K562 (cell line): ENCODE measurements at regions not wholly inside any gene's neighbourhood (a gene's known extent, or its start where the extent isn't known, plus 50 kb on each side); places are given as distances from the start of the nearest gene placed in this dataset.

Source experiments
- BHLHE40 ChIP-seq: IDR thresholded peaks from 2 replicates; pipeline ENCODE4 v1.6.1; 2011; ENCODE audit warnings: low read length, improper control_type of control experiment
- DACH1 ChIP-seq: fragments of 450-650 bp; IDR thresholded peaks from 2 replicates; pipeline ENCODE4 v1.6.1; 2018; ENCODE audit not compliant: partially characterized antibody
- GABPA ChIP-seq: fragments of 200-800 bp; sonication (Bioruptor generic); conservative IDR thresholded peaks from 2 replicates; pipeline ENCODE4 v1.6.1; 2016; ENCODE audit warnings: low read depth, missing genetic modification characterization, missing compliant biosample characterization
- HDAC1 ChIP-seq, 2 experiments: fragments of 450-650 bp; IDR thresholded peaks; 2 replicates each; pipeline ENCODE4 v1.6.1; 2016 to 2017; ENCODE audit warnings: inconsistent platforms in 1 of 2, mild to moderate bottlenecking in 1 of 2, moderate library complexity in 1 of 2
- JUND ChIP-seq, 2 experiments: IDR thresholded peaks; 2 replicates in 1 of 2; 3 replicates in 1 of 2; pipeline ENCODE4 v1.6.1; 2011; ENCODE audit warnings: borderline replicate concordance in 2 of 2, low read depth in 2 of 2, low read length in 2 of 2, improper control_type of control experiment in 1 of 2, missing biosample characterization in 1 of 2, missing genetic modification characterization in 1 of 2, missing genetic modification reagents in 1 of 2
- MTF1 ChIP-seq: fragments of 250-450 bp; sonication (Bioruptor Pico); IDR thresholded peaks from 2 replicates; pipeline ENCODE4 v1.9.0; 2021; ENCODE audit warnings: moderate library complexity, mild to moderate bottlenecking, inconsistent platforms, borderline replicate concordance
- NBN ChIP-seq: fragments of 450-650 bp; IDR thresholded peaks from 2 replicates; pipeline ENCODE4 v1.6.1; 2016; ENCODE audit warnings: low read depth, mild to moderate bottlenecking
- SIN3A ChIP-seq, 2 experiments: fragments of 150-350 bp in 1 of 2; IDR thresholded peaks; 2 replicates each; pipeline ENCODE4 v1.6.1; 2011 to 2016; ENCODE audit warnings: borderline replicate concordance in 2 of 2, low read depth in 2 of 2, low read length in 2 of 2, mild to moderate bottlenecking in 2 of 2, moderate library complexity in 2 of 2; ENCODE audit not compliant: control insufficient read depth in 1 of 2
- SNIP1 ChIP-seq: fragments of 450-650 bp; IDR thresholded peaks from 2 replicates; pipeline ENCODE4 v1.7.1; 2017; ENCODE audit warnings: low read depth, mild to moderate bottlenecking
- STAT5A ChIP-seq: IDR thresholded peaks from 2 replicates; pipeline ENCODE4 v1.6.1; 2012; ENCODE audit warnings: low read length, inconsistent platforms, borderline replicate concordance
- TAF1 ChIP-seq: IDR thresholded peaks from 2 replicates; pipeline ENCODE4 v1.6.1; 2011; ENCODE audit warnings: mild to moderate bottlenecking, low read length, moderate library complexity; ENCODE audit not compliant: insufficient read depth, control insufficient read depth, severe bottlenecking; ENCODE audit errors: extremely low read depth
- ZKSCAN8 ChIP-seq: fragments of 200-800 bp; sonication (Bioruptor generic); IDR thresholded peaks from 2 replicates; pipeline ENCODE4 v1.6.1; 2016; ENCODE audit warnings: missing genetic modification characterization, missing compliant biosample characterization
- ZNF12 ChIP-seq: sonication (generic); formaldehyde crosslinking; IDR thresholded peaks from 2 replicates; pipeline ENCODE4 v1.4.0; 2020; ENCODE audit warnings: mild to moderate bottlenecking, missing genetic modification reagents
- TF ChIP-seq, protein P1 (sequence below): fragments of 450-650 bp; IDR thresholded peaks from 2 replicates; pipeline ENCODE4 v1.6.1; 2016; ENCODE audit warnings: mild to moderate bottlenecking, moderate library complexity
- TF ChIP-seq, protein P2 (sequence below), 2 experiments: fragments of 450-650 bp in 1 of 2; sonication (generic) in 1 of 2; formaldehyde crosslinking in 1 of 2; IDR thresholded peaks in 1 of 2; conservative IDR thresholded peaks in 1 of 2; 2 replicates each; pipeline versions ENCODE4 v1.6.1 to v1.8.1; 2016 to 2023; ENCODE audit warnings: mild to moderate bottlenecking in 2 of 2, moderate library complexity in 2 of 2, inconsistent platforms in 1 of 2, missing genetic modification reagents in 1 of 2

DNA sequence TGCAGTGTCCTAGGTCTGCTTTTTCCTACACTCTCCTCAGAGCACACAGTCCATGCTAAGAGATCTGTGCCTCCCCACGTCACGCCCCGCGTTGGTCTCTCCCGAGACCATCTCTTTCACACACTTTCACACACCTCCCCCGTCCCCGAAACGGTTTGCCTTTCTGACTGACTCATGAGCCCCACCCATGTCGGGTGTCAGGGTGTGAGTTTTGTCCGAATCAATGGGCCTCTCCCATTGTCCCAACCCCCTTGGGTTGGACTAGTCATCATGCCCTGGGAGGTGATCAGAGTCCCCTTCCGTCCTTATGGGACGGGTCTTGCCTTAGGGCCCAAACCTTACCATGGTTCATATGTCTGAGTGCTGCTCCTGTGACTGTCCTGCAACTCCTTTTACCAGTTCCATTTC lies 214.0 kb upstream of the HTR2A start (continued):
- TF ChIP-seq, protein P1, sequence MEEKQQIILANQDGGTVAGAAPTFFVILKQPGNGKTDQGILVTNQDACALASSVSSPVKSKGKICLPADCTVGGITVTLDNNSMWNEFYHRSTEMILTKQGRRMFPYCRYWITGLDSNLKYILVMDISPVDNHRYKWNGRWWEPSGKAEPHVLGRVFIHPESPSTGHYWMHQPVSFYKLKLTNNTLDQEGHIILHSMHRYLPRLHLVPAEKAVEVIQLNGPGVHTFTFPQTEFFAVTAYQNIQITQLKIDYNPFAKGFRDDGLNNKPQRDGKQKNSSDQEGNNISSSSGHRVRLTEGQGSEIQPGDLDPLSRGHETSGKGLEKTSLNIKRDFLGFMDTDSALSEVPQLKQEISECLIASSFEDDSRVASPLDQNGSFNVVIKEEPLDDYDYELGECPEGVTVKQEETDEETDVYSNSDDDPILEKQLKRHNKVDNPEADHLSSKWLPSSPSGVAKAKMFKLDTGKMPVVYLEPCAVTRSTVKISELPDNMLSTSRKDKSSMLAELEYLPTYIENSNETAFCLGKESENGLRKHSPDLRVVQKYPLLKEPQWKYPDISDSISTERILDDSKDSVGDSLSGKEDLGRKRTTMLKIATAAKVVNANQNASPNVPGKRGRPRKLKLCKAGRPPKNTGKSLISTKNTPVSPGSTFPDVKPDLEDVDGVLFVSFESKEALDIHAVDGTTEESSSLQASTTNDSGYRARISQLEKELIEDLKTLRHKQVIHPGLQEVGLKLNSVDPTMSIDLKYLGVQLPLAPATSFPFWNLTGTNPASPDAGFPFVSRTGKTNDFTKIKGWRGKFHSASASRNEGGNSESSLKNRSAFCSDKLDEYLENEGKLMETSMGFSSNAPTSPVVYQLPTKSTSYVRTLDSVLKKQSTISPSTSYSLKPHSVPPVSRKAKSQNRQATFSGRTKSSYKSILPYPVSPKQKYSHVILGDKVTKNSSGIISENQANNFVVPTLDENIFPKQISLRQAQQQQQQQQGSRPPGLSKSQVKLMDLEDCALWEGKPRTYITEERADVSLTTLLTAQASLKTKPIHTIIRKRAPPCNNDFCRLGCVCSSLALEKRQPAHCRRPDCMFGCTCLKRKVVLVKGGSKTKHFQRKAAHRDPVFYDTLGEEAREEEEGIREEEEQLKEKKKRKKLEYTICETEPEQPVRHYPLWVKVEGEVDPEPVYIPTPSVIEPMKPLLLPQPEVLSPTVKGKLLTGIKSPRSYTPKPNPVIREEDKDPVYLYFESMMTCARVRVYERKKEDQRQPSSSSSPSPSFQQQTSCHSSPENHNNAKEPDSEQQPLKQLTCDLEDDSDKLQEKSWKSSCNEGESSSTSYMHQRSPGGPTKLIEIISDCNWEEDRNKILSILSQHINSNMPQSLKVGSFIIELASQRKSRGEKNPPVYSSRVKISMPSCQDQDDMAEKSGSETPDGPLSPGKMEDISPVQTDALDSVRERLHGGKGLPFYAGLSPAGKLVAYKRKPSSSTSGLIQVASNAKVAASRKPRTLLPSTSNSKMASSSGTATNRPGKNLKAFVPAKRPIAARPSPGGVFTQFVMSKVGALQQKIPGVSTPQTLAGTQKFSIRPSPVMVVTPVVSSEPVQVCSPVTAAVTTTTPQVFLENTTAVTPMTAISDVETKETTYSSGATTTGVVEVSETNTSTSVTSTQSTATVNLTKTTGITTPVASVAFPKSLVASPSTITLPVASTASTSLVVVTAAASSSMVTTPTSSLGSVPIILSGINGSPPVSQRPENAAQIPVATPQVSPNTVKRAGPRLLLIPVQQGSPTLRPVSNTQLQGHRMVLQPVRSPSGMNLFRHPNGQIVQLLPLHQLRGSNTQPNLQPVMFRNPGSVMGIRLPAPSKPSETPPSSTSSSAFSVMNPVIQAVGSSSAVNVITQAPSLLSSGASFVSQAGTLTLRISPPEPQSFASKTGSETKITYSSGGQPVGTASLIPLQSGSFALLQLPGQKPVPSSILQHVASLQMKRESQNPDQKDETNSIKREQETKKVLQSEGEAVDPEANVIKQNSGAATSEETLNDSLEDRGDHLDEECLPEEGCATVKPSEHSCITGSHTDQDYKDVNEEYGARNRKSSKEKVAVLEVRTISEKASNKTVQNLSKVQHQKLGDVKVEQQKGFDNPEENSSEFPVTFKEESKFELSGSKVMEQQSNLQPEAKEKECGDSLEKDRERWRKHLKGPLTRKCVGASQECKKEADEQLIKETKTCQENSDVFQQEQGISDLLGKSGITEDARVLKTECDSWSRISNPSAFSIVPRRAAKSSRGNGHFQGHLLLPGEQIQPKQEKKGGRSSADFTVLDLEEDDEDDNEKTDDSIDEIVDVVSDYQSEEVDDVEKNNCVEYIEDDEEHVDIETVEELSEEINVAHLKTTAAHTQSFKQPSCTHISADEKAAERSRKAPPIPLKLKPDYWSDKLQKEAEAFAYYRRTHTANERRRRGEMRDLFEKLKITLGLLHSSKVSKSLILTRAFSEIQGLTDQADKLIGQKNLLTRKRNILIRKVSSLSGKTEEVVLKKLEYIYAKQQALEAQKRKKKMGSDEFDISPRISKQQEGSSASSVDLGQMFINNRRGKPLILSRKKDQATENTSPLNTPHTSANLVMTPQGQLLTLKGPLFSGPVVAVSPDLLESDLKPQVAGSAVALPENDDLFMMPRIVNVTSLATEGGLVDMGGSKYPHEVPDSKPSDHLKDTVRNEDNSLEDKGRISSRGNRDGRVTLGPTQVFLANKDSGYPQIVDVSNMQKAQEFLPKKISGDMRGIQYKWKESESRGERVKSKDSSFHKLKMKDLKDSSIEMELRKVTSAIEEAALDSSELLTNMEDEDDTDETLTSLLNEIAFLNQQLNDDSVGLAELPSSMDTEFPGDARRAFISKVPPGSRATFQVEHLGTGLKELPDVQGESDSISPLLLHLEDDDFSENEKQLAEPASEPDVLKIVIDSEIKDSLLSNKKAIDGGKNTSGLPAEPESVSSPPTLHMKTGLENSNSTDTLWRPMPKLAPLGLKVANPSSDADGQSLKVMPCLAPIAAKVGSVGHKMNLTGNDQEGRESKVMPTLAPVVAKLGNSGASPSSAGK = 0 out of 2 replicates have a peak, but pooled peaks have one; percentile 13
- TF ChIP-seq NBN (no peak), ZNF12 (no peak), STAT5A (no peak), GABPA (no peak), DACH1 (no peak), HDAC1 (IDR thresholded peaks at IDR 0.05) (peak in 1 of 2 experiments; percentile 51; a peak in 1 of 4 replicates), SIN3A (IDR thresholded peaks at IDR 0.05; ENCODE audit: borderline replicate concordance in 2 of 2, control insufficient read depth in 1 of 2, low read depth in 2 of 2, low read length in 2 of 2) (no peak), SNIP1 (no peak), MTF1 (CRISPR knock-in tag) (no peak), TAF1 (peak; percentile 24), JUND (IDR thresholded peaks at IDR 0.05; ENCODE audit: borderline replicate concordance, low read depth, low read length) (peak; percentile 55; the same call in 1 of the 2 replicates), JUND (tag; IDR thresholded peaks at IDR 0.05; ENCODE audit: borderline replicate concordance, low read depth, low read length) (peak; percentile 53; the same call in 1 of the 3 replicates), BHLHE40 (peak; percentile 25; the same call in 1 of the 2 replicates), ZKSCAN8 (CRISPR knock-in tag) (no peak)
- TF ChIP-seq, protein P2, sequence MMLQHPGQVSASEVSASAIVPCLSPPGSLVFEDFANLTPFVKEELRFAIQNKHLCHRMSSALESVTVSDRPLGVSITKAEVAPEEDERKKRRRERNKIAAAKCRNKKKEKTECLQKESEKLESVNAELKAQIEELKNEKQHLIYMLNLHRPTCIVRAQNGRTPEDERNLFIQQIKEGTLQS (IDR thresholded peaks at IDR 0.05) = peak; percentile 25; the same call in 1 of the 2 replicates
- TF ChIP-seq, protein P2 (CRISPR knock-in tag; conservative IDR thresholded peaks at IDR 0.05) = no peak
